Endothelial cell of umbilical vein (primary cell): ENCODE measurements at regions not wholly inside any gene's neighbourhood (a gene's known extent, or its start where the extent isn't known, plus 50 kb on each side); places are given as distances from the start of the nearest gene placed in this dataset.

Source experiments
- CTCF ChIP-seq, 2 donors: IDR thresholded peaks; 1 replicate in 1 of 2; 2 replicates in 1 of 2; pipeline ENCODE4 v1.5.1; 2011; ENCODE audit warnings: low read length in 2 of 2, mild to moderate bottlenecking in 2 of 2, moderate library complexity in 2 of 2, control low read depth in 1 of 2, inconsistent platforms in 1 of 2, low read depth in 1 of 2; ENCODE audit not compliant: insufficient read depth in 1 of 2; ENCODE audit errors: extremely low read depth in 1 of 2
- EZH2 ChIP-seq: IDR thresholded peaks from 2 replicates; pipeline ENCODE4 v1.6.1; 2012; ENCODE audit warnings: borderline replicate concordance, low read depth, mild to moderate bottlenecking, moderate library complexity, low read length, inconsistent platforms; ENCODE audit not compliant: severe bottlenecking
- FOS ChIP-seq: IDR thresholded peaks from 2 replicates; pipeline ENCODE4 v1.6.1; 2011; ENCODE audit warnings: mild to moderate bottlenecking, low read length, moderate library complexity, borderline replicate concordance; ENCODE audit not compliant: insufficient read depth
- GATA2 ChIP-seq: IDR thresholded peaks from 2 replicates; pipeline ENCODE4 v1.7.0; 2011; ENCODE audit warnings: low read depth, mild to moderate bottlenecking, moderate library complexity, mixed read lengths, low read length; ENCODE audit not compliant: insufficient read length, insufficient read depth
- JUN ChIP-seq: IDR thresholded peaks from 2 replicates; pipeline ENCODE4 v1.6.1; 2011; ENCODE audit warnings: borderline replicate concordance, low read depth; ENCODE audit not compliant: insufficient read length, insufficient read depth
- POLR2A ChIP-seq: IDR thresholded peaks from 2 replicates; pipeline ENCODE4 v1.6.1; 2012; ENCODE audit warnings: low read depth, mild to moderate bottlenecking, control low read depth, low read length
- POLR2AphosphoS5 ChIP-seq: IDR thresholded peaks from 2 replicates; pipeline ENCODE4 v1.6.1; 2012; ENCODE audit warnings: low read depth, mild to moderate bottlenecking, control low read depth, low read length, moderate library complexity; ENCODE audit not compliant: insufficient read depth
- TF ChIP-seq, protein P1 (sequence below): IDR thresholded peaks from 2 replicates; pipeline ENCODE4 v1.6.1; 2011; ENCODE audit not compliant: insufficient read depth, insufficient read length

- TF ChIP-seq POLR2AphosphoS5: no peak
- TF ChIP-seq CTCF (IDR thresholded peaks at IDR 0.05; ENCODE audit: extremely low read depth in 1 of 2, insufficient read depth in 1 of 2, low read depth in 1 of 2, low read length in 2 of 2): no peak
- no peak for TF ChIP-seq POLR2A
- no peak for TF ChIP-seq EZH2
- TF ChIP-seq, protein P1, sequence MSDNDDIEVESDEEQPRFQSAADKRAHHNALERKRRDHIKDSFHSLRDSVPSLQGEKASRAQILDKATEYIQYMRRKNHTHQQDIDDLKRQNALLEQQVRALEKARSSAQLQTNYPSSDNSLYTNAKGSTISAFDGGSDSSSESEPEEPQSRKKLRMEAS: no peak
- TF ChIP-seq GATA2: no peak
- no peak for TF ChIP-seq FOS
- no peak for TF ChIP-seq JUN
Observed at GRCh38 chr5:68679041-68679440, 414.8 kb upstream of the SLC30A5 start.
